Neural progenitor cell (in vitro differentiated cells): ENCODE measurements at regions not wholly inside any gene's neighbourhood (a gene's known extent, or its start where the extent isn't known, plus 50 kb on each side); places are given as distances from the start of the nearest gene placed in this dataset.
A peak's percentile ranks its signal among the peaks of the same experiment; 100 is the strongest.

Source experiments
- DNase-seq: peaks from one replicate; pipeline ENCODE4 v3.0.0-alpha.2; 2016; ENCODE audit warnings: low spot score
- H2AFZ ChIP-seq: fragments of 200-600 bp; sonication (generic); replicated peaks from 2 replicates; pipeline ENCODE4 v1.6.1; 2016; ENCODE audit warnings: antibody characterized with exemption
- H3F3A ChIP-seq: fragments of 200-600 bp; sonication (generic); 2 replicates; pipeline ENCODE4 v1.6.1; 2016; ENCODE audit warnings: antibody characterized with exemption, low read depth
- H3K27ac ChIP-seq: fragments of 200-600 bp; sonication (generic); 2 replicates; pipeline ENCODE4 v1.5.1; 2016; ENCODE audit warnings: mild to moderate bottlenecking
- H3K27me3 ChIP-seq: fragments of 200-600 bp; sonication (generic); 2 replicates; pipeline ENCODE4 v1.6.1; 2016; ENCODE audit warnings: mild to moderate bottlenecking, moderate library complexity
- H3K36me3 ChIP-seq: fragments of 200-600 bp; sonication (generic); 2 replicates; pipeline ENCODE4 v1.5.1; 2016
- H3K4me1 ChIP-seq: fragments of 200-600 bp; sonication (generic); 2 replicates; pipeline ENCODE4 v1.6.1; 2016; ENCODE audit warnings: mixed run types
- H3K4me2 ChIP-seq: fragments of 200-600 bp; sonication (generic); 2 replicates; pipeline ENCODE4 v1.6.1; 2016
- H3K4me3 ChIP-seq: fragments of 200-600 bp; sonication (generic); 2 replicates; pipeline ENCODE4 v1.5.1; 2016
- H3K79me2 ChIP-seq: fragments of 200-600 bp; sonication (generic); 2 replicates; pipeline ENCODE4 v1.6.1; 2016; ENCODE audit warnings: low read depth
- H3K9ac ChIP-seq: fragments of 200-600 bp; sonication (generic); 2 replicates; pipeline ENCODE4 v1.6.1; 2016
- H3K9me3 ChIP-seq: fragments of 200-600 bp; sonication (generic); 2 replicates; pipeline ENCODE4 v1.5.1; 2016; ENCODE audit warnings: low read depth
- H4K20me1 ChIP-seq: fragments of 200-600 bp; sonication (generic); 2 replicates; pipeline ENCODE4 v1.6.1; 2016; ENCODE audit warnings: low read depth
- H3K27ac Mint-ChIP-seq: 3 replicates; pipeline ENCODE4 v1.8.0; 2021; ENCODE audit warnings: mixed read lengths
- H3K27me3 Mint-ChIP-seq: 2 replicates; pipeline ENCODE4 v1.8.0; 2022; ENCODE audit warnings: low read depth, mild to moderate bottlenecking, inconsistent platforms, moderate library complexity, mixed read lengths; ENCODE audit not compliant: insufficient read depth
- H3K36me3 Mint-ChIP-seq: 3 replicates; pipeline ENCODE4 v1.8.0; 2021; ENCODE audit warnings: mixed read lengths
- H3K4me1 Mint-ChIP-seq: 3 replicates; pipeline ENCODE4 v1.8.0; 2021; ENCODE audit warnings: mixed read lengths
- H3K4me3 Mint-ChIP-seq: 3 replicates; pipeline ENCODE4 v1.8.0; 2021; ENCODE audit warnings: mild to moderate bottlenecking, moderate library complexity, mixed read lengths
- H3K9me3 Mint-ChIP-seq: 3 replicates; pipeline ENCODE4 v1.8.0; 2020; ENCODE audit warnings: mixed read lengths
- CTCF ChIP-seq: fragments of 200-600 bp; sonication (generic); IDR thresholded peaks from 2 replicates; pipeline ENCODE4 v1.5.1; 2017; ENCODE audit warnings: antibody characterized with exemption, mild to moderate bottlenecking
- EZH2 ChIP-seq: fragments of 200-600 bp; sonication (generic); IDR thresholded peaks from 2 replicates; pipeline ENCODE4 v1.6.1; 2017; ENCODE audit warnings: antibody characterized with exemption, mild to moderate bottlenecking, moderate library complexity
- EZH2phosphoT487 ChIP-seq: fragments of 200-600 bp; sonication (generic); IDR thresholded peaks from 2 replicates; pipeline ENCODE4 v1.6.1; 2017; ENCODE audit warnings: antibody characterized with exemption

- no peaks in the 10 kb centered on the region for H3K36me3 Mint-ChIP-seq
- H3K27ac ChIP-seq = no peak overlapping the region
- no peaks in the 10 kb centered on the region for H3K36me3 ChIP-seq
- H3K4me3 Mint-ChIP-seq = no peak overlapping the region
- H2AFZ ChIP-seq = no peak overlapping the region
- H3K4me3 ChIP-seq = no peak overlapping the region
- H3K27me3 Mint-ChIP-seq = peaks cover 4% of the 10 kb centered on the region
- H3K9ac ChIP-seq = no peak overlapping the region
- DNase-seq = no peak
- H3K9me3 ChIP-seq = no peaks in the 10 kb centered on the region
- no peaks in the 10 kb centered on the region for H4K20me1 ChIP-seq
- H3K79me2 ChIP-seq = no peaks in the 10 kb centered on the region
- no peak overlapping the region for H3K27ac Mint-ChIP-seq
- H3K27me3 ChIP-seq = no peaks in the 10 kb centered on the region
- H3K4me2 ChIP-seq = no peak overlapping the region
- no peaks in the 10 kb centered on the region for H3K9me3 Mint-ChIP-seq
- TF ChIP-seq CTCF = no peak
- TF ChIP-seq EZH2phosphoT487 = no peak
- no peak for TF ChIP-seq EZH2
- H3F3A ChIP-seq = no peaks in the 10 kb centered on the region
- peaks cover 9% of the 10 kb centered on the region for H3K4me1 Mint-ChIP-seq
- peaks cover 6% of the 10 kb centered on the region for H3K4me1 ChIP-seq
These were observed 121.8 kb upstream of the SPAG17 start for GRCh38 chr1:118306851-118307250.

- no peak overlapping the region for H3K4me3 Mint-ChIP-seq
These were observed 119.8 kb upstream of the SPAG17 start for GRCh38 chr1:118304722-118305359.

GRCh38 chr1:118303534-118303933 is 118.5 kb upstream of the SPAG17 start:
- H3K4me1 Mint-ChIP-seq = peaks cover 18% of the 10 kb centered on the region
- no peaks in the 10 kb centered on the region for H3F3A ChIP-seq
- TF ChIP-seq EZH2phosphoT487 (no peak), CTCF (no peak), EZH2 (no peak)
- H3K9ac ChIP-seq = no peak overlapping the region
- no peak overlapping the region for H3K4me3 ChIP-seq
- H3K27me3 Mint-ChIP-seq = peaks cover 4% of the 10 kb centered on the region
- no peak overlapping the region for H3K27ac Mint-ChIP-seq
- no peaks in the 10 kb centered on the region for H3K27me3 ChIP-seq
- no peaks in the 10 kb centered on the region for H3K79me2 ChIP-seq
- no peak overlapping the region for H3K27ac ChIP-seq
- no peak overlapping the region for H3K4me3 Mint-ChIP-seq
- H2AFZ ChIP-seq = no peak overlapping the region
- no peak for DNase-seq
- no peaks in the 10 kb centered on the region for H3K9me3 ChIP-seq
- H4K20me1 ChIP-seq = no peaks in the 10 kb centered on the region
- no peak overlapping the region for H3K4me2 ChIP-seq
- no peaks in the 10 kb centered on the region for H3K36me3 Mint-ChIP-seq
- no peaks in the 10 kb centered on the region for H3K9me3 Mint-ChIP-seq
- no peaks in the 10 kb centered on the region for H3K36me3 ChIP-seq
- peaks cover 6% of the 10 kb centered on the region for H3K4me1 ChIP-seq

More at GRCh38 chr1:118304722-118305359, 119.8 kb upstream of the SPAG17 start:
- Histone ChIP-seq H3K4me2 (no peak overlapping the region), H3K27me3 (no peaks in the 10 kb centered on the region), H3K4me3 (no peak overlapping the region), H2AFZ (peak overlapping the region; percentile 64), H3K27ac (no peak overlapping the region), H3K36me3 (no peaks in the 10 kb centered on the region), H3F3A (no peaks in the 10 kb centered on the region), H4K20me1 (no peaks in the 10 kb centered on the region), H3K9ac (no peak overlapping the region), H3K79me2 (no peaks in the 10 kb centered on the region), H3K9me3 (no peaks in the 10 kb centered on the region), H3K4me1 (peaks cover 6% of the 10 kb centered on the region)
- Mint-ChIP-seq H3K4me1 (peaks cover 18% of the 10 kb centered on the region), H3K9me3 (no peaks in the 10 kb centered on the region), H3K36me3 (no peaks in the 10 kb centered on the region), H3K27ac (no peak overlapping the region), H3K27me3 (peaks cover 4% of the 10 kb centered on the region)
- peak; percentile 64 for DNase-seq
- TF ChIP-seq EZH2 (no peak), CTCF (peak; percentile 63)
